NOMO-1 treated with DMSO at 0.1 percent for 48 hours (cell line): ENCODE measurements at regions not wholly inside any gene's neighbourhood (a gene's known extent, or its start where the extent isn't known, plus 50 kb on each side); places are given as distances from the start of the nearest gene placed in this dataset.
"Not testable (repeated sequence)": the region's sequence is repeated elsewhere in the genome, so short reads cannot be mapped to it uniquely, and the experiment has no call there.

Source experiments
- DNase-seq: peaks from one replicate; lab custom pipeline; 2025; ENCODE audit not compliant: unreplicated experiment; lab: John Stamatoyannopoulos, UW

DNA sequence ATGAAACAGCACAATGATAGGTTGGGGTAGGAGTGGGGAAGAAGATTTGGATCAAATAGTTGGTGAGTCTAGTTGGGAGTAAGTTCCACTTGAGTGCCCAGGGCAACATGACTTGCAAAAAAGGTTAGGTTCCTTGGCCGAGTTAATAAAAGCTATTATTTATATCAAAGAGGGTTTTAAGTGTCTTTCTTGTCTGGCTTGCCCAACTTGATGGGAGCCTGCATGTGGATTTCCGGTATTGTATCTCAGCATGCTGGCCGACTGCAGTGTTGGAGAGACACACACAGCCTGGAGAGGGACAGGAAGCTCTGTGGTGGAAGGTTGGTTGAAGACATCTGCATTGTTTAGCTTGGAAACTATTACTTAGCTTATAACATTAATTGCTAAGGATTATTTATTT is 449.5 kb upstream of the TBL1XR1 start:
- peak; percentile 12 for DNase-seq

DNA sequence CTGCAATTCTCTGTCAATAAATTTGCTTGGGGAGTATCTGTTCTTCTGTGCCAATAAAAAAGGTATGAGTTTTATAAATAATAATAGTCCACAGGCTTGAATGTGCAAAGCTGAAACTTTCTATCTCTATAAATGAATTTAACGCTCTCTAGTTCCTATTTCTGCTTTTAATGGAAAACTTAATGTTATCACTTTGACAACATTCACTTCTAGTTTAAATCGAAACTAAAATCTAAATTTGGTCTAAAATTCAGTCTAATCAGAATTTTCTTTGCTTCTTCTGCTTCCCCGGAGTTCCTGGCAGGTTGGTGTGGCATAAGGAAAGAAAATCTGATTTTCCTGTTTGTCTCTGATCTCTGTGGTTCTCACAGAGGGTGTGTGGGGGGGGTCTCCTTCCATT is 450.1 kb upstream of the TBL1XR1 start:
- peak; percentile 34 for DNase-seq

DNA sequence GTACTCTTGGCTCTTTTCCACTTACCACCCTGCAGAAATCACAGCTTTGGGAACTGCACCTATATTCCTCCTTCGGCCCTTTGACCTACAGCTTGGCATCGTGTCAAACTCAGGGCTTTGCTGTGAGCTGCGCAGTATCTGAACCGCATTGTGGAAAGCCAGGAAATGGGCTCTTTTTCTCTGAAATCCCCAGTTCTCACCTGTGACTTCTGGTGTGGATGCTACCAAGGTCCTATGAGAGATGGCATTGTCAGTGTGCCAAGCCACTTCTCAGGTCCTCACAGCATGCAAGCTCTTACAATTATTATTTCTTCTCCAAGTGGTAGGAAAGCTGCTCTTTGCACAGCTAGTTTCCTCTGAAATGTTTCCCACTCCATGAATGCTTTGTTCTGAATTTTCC is 450.6 kb upstream of the TBL1XR1 start:
- no peak for DNase-seq

DNA sequence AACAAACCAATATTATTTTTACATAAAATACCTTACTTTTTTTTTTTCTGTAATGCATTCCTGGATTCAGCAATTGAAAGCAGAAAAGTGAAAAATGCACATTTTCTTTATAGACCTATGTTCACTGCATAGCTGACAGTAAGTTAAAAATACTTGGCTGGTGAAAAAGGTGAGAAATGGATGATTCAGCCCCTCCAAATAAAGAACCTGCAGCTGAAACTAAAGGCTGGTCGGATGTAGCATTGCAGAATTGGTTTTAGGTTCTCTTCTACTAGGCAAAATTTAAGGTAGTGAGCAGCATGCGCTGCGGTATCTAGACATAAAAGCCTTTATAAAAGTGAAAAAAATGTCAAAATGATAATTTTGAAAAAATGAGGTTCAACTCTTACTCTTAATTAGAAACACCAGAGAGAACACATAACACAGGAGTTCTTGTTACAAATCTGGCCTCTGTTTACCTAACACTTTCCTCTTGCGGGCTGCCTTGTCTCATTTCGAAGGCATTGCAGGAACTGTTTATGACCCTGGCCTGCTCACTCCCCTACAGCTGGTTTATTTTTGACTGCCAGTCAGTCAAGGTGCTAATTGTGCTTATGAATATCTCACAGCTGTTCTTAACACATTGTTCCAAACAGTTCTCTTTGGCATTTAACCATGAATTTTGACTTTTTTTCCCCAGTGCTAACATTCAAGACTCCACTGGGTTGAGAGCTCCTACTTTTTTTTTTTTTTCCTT is 455.4 kb upstream of the TBL1XR1 start:
- DNase-seq, result no peak

DNA sequence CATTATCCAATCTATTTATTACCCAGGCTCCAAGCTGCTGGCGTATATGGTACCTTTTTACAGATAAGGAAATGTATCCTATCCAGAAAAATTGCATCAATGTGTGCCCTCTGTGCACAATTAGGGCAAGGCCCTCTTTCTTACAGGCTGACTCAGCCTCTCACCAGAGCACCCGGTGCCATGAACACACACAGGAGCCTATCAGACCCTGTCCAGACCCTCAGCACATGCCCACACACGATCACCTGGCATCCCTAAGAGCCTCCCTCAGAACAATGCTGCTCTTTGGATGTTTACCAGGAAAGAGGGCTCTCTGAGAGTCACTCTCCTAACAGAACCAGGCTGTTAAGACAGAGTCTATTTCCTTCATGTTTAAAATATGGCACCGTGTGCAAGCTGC is 460.0 kb upstream of the TBL1XR1 start:
- no peak for DNase-seq

DNA sequence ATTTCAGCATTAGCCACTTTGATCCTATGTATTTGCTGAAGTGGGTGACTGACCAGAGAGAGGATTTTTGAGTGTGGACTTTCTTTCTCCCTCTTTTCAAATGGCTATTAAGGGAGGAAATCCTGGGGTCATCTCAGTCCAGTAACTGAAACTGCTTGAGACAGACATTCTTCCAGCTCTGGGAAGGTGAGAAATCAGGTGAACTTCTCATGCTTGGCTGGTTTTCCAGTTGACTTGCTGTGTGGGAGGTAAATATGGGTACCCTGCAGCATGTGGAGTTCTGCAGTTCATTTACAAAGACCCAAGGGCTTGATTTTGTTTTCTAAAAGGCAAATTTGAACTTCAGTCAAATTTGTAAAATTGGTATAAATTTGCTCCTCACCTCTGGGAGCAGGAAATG is 461.1 kb upstream of the TBL1XR1 start:
- DNase-seq, result no peak

DNA sequence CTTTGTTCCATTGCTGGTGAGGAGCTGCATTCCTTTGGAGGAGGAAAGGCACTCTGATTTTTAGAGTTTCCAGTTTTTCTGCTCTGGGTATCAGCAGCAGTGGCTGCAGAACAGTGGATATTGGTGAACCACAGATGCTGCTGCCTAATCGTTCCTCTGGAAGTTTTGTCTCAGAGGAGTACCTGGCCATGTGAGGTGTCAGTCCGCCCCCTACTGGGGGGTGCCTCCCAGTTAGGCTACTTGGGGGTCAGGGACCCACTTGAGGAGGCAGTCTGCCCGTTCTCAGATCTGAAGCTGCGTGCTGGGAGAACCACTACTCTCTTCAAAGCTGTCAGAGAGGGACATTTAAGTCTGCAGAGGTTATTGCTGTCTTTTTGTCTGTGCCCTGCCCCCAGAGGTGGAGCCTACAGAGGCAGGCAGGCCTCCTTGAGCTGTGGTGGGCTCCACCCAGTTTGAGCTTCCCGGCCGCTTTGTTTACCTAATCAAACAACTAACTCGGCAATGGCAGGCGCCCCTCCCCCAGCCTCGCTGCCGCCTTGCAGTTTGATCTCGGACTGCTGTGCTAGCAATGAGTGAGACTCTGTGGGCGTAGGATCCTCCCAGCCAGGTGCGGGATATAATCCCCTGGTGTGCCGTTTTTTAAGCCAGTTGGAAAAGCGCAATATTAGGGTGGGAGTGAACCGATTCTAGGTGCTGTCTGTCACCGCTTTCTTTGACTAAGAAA is 467.3 kb upstream of the TBL1XR1 start:
- DNase-seq, result not testable (repeated sequence)

DNA sequence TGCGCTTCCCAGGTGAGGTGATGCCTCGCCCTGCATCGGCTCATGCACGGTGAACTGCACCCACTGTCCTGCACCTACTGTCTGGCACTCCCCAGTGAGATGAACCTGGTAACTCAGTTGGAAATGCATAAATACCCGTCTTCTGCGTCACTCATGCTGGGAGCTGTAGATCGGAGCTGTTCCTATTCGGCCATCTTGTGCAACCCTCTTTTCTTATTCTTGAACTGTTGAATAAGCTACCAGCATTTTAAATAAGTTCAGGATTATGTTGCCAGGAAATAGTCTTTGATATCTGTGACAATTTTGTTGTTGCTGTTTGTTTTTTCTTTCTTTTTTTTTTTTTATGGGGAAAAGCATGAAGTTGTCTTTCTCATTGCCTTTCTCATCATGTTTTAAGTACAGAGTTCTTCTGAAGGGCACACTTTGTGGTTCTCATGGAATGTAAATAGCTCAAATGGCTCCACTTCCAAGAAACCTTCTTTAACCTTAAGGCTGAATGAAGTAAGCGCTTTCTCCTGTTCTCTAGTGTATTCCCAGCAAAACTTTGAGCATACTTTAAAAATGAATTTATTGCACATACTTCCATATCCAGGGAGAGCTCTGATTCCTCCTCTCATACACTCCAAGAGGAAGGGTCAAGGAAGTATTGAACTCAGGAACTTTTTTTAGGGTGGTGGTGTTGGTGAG is 468.0 kb upstream of the TBL1XR1 start:
- no peak for DNase-seq

DNA sequence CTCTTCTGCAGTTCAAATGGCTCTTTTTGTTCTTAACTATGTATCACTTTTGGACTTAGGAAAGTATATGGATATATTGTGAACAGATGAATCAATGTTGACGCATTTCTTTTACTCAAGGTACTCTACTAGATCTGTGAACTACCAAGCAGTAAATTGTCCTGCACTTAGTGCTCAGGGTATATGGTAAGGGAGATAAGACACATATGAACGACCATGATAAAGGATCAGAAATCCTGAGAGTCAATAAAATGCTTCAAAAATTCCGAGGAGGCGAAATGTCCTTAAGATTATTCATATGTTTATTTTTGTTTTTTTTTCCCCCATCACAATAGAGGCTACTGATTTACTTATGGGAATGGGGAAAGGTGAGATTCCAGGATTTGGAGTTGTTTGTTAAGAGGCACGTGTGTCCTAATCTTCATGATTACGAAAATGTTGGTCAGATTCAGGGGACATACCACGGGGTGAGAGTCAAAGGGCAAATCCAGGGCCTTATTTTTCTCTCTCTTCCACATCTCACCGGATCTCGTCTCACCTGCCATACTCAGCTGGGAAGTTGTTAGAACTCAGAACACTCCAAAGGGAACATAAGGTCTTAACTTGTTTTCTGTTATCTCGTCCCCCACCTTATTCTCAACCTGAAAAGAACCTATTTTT is 475.1 kb upstream of the TBL1XR1 start:
- DNase-seq, result no peak

DNA sequence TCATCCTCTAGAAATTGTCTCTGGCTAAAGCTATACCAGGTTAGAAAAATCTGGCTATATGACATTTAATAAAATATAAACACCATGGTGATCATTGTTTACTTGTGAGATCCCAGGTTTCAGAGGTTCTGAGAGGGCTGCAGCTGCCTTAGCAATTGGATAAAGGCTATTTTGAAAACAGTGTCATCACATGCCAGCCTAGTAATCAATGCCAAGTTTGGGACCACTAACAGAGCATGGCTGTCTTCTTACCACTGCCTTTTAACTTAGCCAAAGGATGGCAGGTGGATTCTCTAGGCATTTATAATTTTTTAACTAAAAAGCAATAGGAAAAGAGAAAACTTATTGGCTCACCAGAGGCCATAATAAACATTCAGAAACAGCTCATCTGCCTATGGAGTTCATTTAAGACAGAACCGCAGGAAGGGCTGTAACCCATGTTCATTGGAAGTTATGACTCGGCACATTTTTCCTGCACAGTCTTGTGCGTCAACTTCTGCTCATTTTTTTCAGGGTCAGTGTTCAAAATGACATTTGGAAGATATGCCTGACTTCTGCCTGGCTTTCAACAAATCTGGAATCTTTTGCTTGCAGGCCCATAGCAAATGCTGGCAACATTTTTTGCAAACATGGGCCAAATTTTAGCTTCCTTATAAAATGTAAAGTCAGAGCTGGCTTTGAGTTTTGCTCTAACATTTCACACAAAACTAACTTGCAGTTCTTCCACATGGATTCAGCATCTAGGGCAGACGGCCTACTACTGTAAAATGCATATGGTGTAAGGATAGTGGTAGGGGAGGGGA is 476.0 kb upstream of the TBL1XR1 start:
- peak; percentile 58 for DNase-seq

DNA sequence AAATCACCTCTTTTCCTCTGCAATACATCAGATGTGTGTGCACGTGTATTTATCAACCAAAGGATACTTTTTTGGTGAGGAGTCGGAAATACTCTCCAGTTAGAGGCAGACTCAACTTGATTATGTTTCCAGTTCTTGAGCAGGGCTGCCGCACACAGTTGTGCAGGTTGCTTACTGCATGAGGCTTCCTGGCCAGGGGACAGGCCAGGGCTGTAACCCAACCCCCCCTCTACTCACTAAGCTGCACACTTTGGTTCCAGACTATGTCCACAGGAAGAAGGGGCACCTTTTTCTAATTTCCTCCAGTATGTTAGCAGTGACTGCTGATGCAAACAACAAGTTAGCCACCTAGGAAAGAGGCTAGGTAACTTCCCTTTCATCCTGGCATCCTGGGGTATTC is 476.9 kb upstream of the TBL1XR1 start:
- no peak for DNase-seq

DNA sequence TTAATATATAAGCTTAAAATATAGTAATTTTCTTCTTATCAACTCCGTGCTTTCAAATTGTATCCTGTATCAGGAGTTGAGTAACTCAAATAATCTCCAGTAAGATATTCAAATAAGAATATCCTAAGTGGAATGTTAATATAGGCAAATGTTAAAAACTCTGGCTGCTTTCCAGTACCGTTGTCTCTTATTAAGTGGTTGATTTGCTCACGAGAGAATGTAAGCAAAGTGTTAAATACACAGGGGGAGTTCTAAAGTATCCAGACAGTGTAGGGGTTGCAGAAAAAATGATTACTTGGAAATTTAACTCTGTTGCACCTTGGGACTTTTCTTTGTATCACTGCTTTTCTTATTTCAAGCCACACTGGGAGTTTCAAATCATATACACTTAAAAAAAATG is 478.9 kb upstream of the TBL1XR1 start:
- no peak for DNase-seq

DNA sequence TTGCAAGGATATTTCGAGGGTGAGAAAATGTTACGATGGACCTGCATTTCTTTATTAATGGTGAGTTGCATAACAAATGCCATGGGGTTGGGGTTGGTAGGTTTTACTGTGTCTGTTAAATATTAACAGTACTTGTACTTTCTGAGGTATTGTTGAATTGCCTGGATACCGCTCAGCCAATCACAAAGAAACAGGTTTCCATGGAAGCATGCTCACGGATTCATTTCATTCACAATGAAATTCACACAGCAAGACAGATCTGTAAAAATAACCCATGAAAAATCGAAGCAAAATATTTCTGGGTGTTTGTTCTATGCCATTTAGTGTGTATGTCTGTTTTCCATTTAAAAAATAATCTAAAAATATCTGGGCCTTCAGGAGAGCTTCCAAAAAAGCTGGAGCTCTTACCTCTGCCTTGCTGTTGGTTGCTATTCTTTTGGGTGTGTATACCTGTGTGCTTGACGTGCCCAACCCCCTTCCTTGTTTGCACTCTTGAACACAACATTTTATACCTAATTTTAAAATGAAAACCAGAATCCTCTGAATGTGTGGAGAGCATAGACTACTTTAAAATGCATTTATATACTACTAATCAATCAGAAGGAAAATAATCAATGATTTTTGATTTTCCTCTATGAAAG is 479.8 kb upstream of the TBL1XR1 start:
- DNase-seq, result no peak

DNA sequence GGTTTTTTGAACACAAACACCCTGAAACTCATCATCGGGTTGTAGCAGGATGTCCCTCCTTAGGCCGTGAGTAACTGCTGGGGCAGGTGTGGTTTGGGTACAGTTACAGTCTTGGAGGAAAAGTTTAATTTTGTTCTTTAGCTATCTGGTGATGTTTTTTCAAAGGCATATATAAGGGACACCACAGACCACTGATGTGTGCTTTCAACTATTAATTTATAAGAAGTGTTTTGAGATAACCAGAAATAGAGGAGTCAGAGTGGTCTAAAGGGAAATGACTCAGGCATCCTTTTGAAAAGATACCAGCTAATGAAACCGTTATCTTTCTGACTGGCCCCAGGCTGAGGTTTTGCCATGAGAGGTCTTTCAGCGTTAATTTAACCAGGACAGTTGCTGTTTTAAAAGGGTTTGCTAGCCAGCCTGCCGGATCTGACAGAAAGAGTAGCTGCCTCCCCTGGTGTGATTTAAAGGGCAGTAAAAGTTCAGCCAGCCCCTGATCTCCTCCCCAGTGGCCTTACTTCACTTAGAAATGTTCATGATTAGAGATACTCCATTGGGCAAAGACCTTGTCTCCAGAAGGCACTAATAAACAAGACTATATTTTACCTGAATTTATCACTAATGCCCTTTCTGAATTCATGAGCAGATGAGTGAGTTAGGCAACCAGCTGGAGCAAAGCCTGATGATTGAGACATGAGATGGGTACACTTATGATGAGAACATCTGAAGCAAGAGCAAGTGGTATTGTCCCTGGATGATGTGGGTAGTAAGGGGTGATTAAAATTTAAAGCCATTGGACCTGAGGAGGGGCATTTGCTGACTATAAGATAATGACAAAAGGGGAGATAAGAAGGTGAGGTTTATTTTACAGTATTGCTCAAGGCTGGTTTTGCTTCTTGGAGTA is 482.5 kb upstream of the TBL1XR1 start:
- no peak for DNase-seq

DNA sequence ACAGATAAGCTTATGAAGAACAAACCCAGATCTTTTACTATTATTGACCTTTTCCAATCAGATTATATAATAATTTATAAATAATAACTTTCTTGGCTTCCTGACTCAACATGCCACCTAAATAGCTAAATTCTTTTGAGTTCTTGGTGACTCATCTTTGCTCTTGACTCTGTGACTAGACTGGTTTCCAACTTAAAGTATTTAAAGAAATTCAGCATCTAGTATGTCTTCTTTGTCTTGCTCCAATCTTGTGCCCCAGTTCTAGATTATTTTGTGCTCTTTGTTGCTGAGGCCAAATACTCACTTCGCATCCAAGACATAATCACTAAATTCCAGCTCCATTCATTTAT is 483.2 kb upstream of the TBL1XR1 start:
- DNase-seq, result no peak

DNA sequence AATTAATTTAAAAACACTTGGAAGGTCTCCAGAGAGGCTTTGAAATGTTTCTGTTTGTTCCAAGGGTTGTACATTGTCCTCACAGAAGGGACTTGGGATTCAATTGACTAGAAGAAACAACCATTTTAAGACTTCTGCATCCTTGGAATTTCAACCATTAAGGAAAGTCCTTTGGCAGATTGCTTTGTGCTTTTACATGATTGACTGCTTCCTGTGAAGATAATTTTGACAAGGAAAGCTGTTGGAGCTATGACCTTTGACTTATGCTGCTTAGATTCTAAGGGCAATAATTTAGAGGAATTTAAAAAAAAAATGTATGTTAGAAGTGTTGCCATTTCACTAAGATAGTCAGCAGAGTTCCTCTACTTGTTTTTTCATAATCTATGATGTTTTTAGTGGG is 483.9 kb upstream of the TBL1XR1 start:
- no peak for DNase-seq

DNA sequence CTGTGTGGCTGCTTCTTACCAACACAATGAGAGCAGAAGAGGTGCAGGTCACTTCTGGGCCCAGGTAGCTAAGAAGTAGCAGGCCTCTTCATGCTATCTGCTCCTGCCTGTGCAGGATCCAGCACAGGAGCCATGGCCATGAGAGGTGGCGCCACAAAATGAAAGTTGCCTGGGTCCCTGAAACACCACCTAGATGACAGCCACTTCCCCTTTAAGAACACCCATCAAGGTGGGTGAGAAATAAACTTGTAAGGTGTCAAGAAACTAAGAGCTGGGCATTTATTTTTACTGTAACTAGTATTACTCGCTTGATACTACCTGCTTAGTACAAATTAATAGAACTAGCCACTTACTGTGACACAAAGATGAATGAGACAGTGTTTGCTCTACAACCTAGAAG is 484.6 kb upstream of the TBL1XR1 start:
- no peak for DNase-seq

DNA sequence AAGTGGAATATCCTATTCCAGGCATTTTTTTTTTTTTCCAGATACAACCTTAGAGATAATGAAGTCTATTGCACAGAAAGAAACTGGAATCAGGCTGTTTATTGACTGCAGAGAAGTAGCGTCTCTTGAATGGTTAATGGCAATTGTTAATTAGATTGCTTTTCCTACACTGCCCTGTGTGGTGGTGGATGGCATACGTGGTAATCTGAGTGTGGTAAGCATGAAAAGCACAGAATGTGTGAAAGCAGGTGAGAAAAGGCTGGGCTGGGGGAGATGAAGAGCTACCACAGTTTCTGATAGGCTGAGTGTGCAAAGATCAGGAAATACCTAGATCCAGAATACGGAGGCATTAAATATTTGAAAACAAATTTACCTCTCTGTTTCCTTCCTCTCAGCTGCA is 486.3 kb upstream of the TBL1XR1 start:
- DNase-seq, result no peak

DNA sequence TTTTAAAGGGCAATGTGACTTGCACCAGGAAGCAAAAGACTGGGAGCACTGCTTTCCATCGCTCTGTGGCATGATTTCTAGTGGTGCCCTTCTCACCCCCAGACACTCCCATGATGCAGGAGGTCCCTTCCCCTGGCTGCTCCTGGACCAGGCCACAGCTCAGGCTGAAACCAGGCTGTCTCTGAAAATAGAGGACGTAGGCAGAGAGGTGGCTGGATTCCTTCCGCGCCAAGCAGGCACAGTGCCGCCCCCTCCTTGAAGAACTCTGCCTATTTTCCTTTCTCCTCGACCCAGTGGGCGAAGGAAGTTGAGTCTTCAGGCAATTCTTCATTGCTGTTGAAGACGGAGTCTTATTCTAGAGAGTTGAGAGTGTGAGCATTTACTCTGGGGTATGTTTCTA is 489.4 kb upstream of the TBL1XR1 start:
- no peak for DNase-seq
